GM18873 (cell line): ENCODE measurements at regions not wholly inside any gene's neighbourhood (a gene's known extent, or its start where the extent isn't known, plus 50 kb on each side); places are given as distances from the start of the nearest gene placed in this dataset.
A peak's percentile ranks its signal among the peaks of the same experiment; 100 is the strongest.
"Not testable (repeated sequence)": the region's sequence is repeated elsewhere in the genome, so short reads cannot be mapped to it uniquely, and the experiment has no call there.

Experiments
- ATAC-seq: cut with Tn5 transposase; IDR thresholded peaks from one replicate; pipeline ENCODE4 v1.9.1; 2021; ENCODE audit warnings: mild to moderate bottlenecking, moderate library complexity, moderate number of reproducible peaks; ENCODE audit not compliant: unreplicated experiment, low FRiP score

- ATAC-seq: no peak
Observed at GRCh38 chr7:113784316-113784715, 134.5 kb downstream of the PPP1R3A start.

- ATAC-seq: no peak
Observed at GRCh38 chr7:113783403-113783802, 135.4 kb downstream of the PPP1R3A start.

- ATAC-seq: no peak
Observed at GRCh38 chr7:113775804-113776203, 143.0 kb downstream of the PPP1R3A start.

GRCh38 chr7:113775401-113775800 is 143.4 kb downstream of the PPP1R3A start:
- no peak for ATAC-seq

- peak; percentile 78 for ATAC-seq
Observed at GRCh38 chr7:113774182-113774807, 144.5 kb downstream of the PPP1R3A start.

- no peak for ATAC-seq
Observed at GRCh38 chr7:113770146-113770738, 148.6 kb downstream of the PPP1R3A start.

GRCh38 chr7:113768387-113768786 is 150.4 kb downstream of the PPP1R3A start:
- no peak for ATAC-seq

GRCh38 chr7:113764401-113765035 is 154.3 kb downstream of the PPP1R3A start:
- no peak for ATAC-seq

- no peak for ATAC-seq
Observed at GRCh38 chr7:113763226-113763625, 155.6 kb downstream of the PPP1R3A start.

GRCh38 chr7:113756250-113756649 is 162.6 kb downstream of the PPP1R3A start:
- ATAC-seq: no peak

- no peak for ATAC-seq
Observed at GRCh38 chr7:113752689-113753088, 166.1 kb downstream of the PPP1R3A start.

GRCh38 chr7:113752289-113752688 is 166.5 kb downstream of the PPP1R3A start:
- ATAC-seq: no peak

GRCh38 chr7:113751547-113751946 is 167.3 kb downstream of the PPP1R3A start:
- no peak for ATAC-seq

GRCh38 chr7:113748385-113748784 is 170.4 kb downstream of the PPP1R3A start:
- ATAC-seq: not testable (repeated sequence)

- ATAC-seq: not testable (repeated sequence)
Observed at GRCh38 chr7:113742946-113743431, 175.8 kb downstream of the PPP1R3A start.

- no peak for ATAC-seq
Observed at GRCh38 chr7:113742377-113742776, 176.4 kb downstream of the PPP1R3A start.

- no peak for ATAC-seq
Observed at GRCh38 chr7:113731571-113731970, 187.2 kb downstream of the PPP1R3A start.

GRCh38 chr7:113730309-113730955 is 188.4 kb downstream of the PPP1R3A start:
- no peak for ATAC-seq

- no peak for ATAC-seq
Observed at GRCh38 chr7:113727486-113727885, 191.3 kb downstream of the PPP1R3A start.

GRCh38 chr7:113722006-113722405 is 196.8 kb downstream of the PPP1R3A start:
- no peak for ATAC-seq

- ATAC-seq: no peak
Observed at GRCh38 chr7:113717739-113718138, 201.1 kb downstream of the PPP1R3A start.
